HepG2 (cell line): ENCODE measurements at regions not wholly inside any gene's neighbourhood (a gene's known extent, or its start where the extent isn't known, plus 50 kb on each side); places are given as distances from the start of the nearest gene placed in this dataset.
A peak's percentile ranks its signal among the peaks of the same experiment; 100 is the strongest.

Source experiments
- ATAC-seq: fragments of 200-7000 bp; cut with Tn5 transposase; 3 replicates; pipeline ENCODE4 v1.9.1; 2020; ENCODE audit warnings: mild to moderate bottlenecking, moderate library complexity
- BruUV-seq: library from RNA; stranded (reverse); fragments of 400-500 nt; replicated peaks from 2 replicates; lab custom pipeline; 2021; lab: Mats Ljungman, UMichigan
- CTCF ChIA-PET: fragments of 300-600 bp; formaldehyde crosslinking; extraction: SDS; loops from one replicate; lab custom pipeline; 2021; ENCODE audit warnings: low total read pairs, inconsistent platforms, low intra/inter-chr PET ratio; lab: Yijun Ruan, JAX
- POLR2A ChIA-PET: fragments of 350-600 bp; sonication (Branson Sonifier 250); formaldehyde crosslinking; loops from one replicate; lab custom pipeline; 2020; ENCODE audit warnings: antibody characterized with exemption, inconsistent platforms; lab: Yijun Ruan, JAX
- DNase-seq: peaks from one replicate; pipeline ENCODE4 v3.0.0-alpha.2; 2015; ENCODE audit warnings: low spot score
- FAIRE-seq: peaks from 3 replicates; lab custom pipeline; 2011; peaks lifted over from hg19 to GRCh38; lab: Jason Lieb, UNC
- H2AFZ ChIP-seq: one replicate; pipeline ENCODE4 v1.6.1; 2011; ENCODE audit warnings: low read length, inconsistent platforms
- H3K27ac ChIP-seq: fragments of 300-600 bp; 3 replicates; pipeline ENCODE4 v1.8.0; 2011; ENCODE audit warnings: mixed run types, mild to moderate bottlenecking, mixed read lengths, low read length, inconsistent platforms; ENCODE audit not compliant: insufficient read depth; ENCODE audit errors: extremely low read length
- H3K27me3 ChIP-seq, 2 experiments: fragments of 200-600 bp in 1 of 2; 2 replicates in 1 of 2; 3 replicates in 1 of 2; pipeline versions ENCODE4 v1.6.0 to v1.8.0; 2011; ENCODE audit warnings: low read length in 2 of 2, mild to moderate bottlenecking in 2 of 2, moderate library complexity in 2 of 2, inconsistent platforms in 1 of 2; ENCODE audit not compliant: insufficient read depth in 2 of 2, control insufficient read depth in 1 of 2
- H3K36me3 ChIP-seq, 2 experiments: fragments of 200-600 bp in 1 of 2; replicated peaks in 1 of 2; 2 replicates in 1 of 2; 3 replicates in 1 of 2; pipeline versions ENCODE4 v1.5.1 to v1.8.0; 2011; ENCODE audit warnings: low read length in 2 of 2, inconsistent platforms in 1 of 2; ENCODE audit not compliant: insufficient read depth in 2 of 2, control insufficient read depth in 1 of 2
- H3K4me1 ChIP-seq: 2 replicates; pipeline ENCODE4 v1.5.1; 2012; ENCODE audit warnings: low read length, inconsistent platforms; ENCODE audit not compliant: insufficient read depth
- H3K4me2 ChIP-seq: 2 replicates; pipeline ENCODE4 v1.6.0; 2011; ENCODE audit warnings: low read depth, low read length, inconsistent platforms
- H3K4me3 ChIP-seq, 3 experiments: fragments of 200-600 bp in 1 of 3; sonication (generic), shearing (Covaris generic) in 1 of 3; replicated peaks in 1 of 3; 2 replicates each; pipeline ENCODE4 v1.5.1; 2011 to 2016; ENCODE audit warnings: low read length in 3 of 3, inconsistent platforms in 2 of 3, low read depth in 2 of 3, mild to moderate bottlenecking in 2 of 3, control low read depth in 1 of 3, mixed read lengths in 1 of 3; ENCODE audit not compliant: insufficient read depth in 1 of 3
- H3K79me2 ChIP-seq: one replicate; pipeline ENCODE4 v1.6.1; 2011; ENCODE audit warnings: low read length, inconsistent platforms; ENCODE audit not compliant: insufficient read depth
- H3K9ac ChIP-seq: 2 replicates; pipeline ENCODE4 v1.6.0; 2011; ENCODE audit warnings: mild to moderate bottlenecking, low read depth, low read length, inconsistent platforms; ENCODE audit not compliant: insufficient read depth
- H3K9me3 ChIP-seq: 2 replicates; pipeline ENCODE4 v1.5.1; 2012; ENCODE audit warnings: mild to moderate bottlenecking, low read length
- H4K20me1 ChIP-seq: 2 replicates; pipeline ENCODE4 v1.6.0; 2011; ENCODE audit warnings: inconsistent platforms, mild to moderate bottlenecking, low read length, moderate library complexity; ENCODE audit not compliant: insufficient read depth
- EZH2 ChIP-seq: conservative IDR thresholded peaks from 2 replicates; pipeline ENCODE4 v1.6.1; 2012; ENCODE audit warnings: mild to moderate bottlenecking, low read depth, low read length, moderate library complexity
- FOSL2 ChIP-seq: sonication (generic); formaldehyde crosslinking; IDR thresholded peaks from 2 replicates; pipeline ENCODE4 v1.4.0; 2020; ENCODE audit warnings: missing genetic modification reagents
- FOXP1 ChIP-seq, 2 experiments: fragments of 450-650 bp in 1 of 2; IDR thresholded peaks; 2 replicates each; pipeline ENCODE4 v1.6.1; 2017 to 2018; ENCODE audit warnings: antibody characterized with exemption in 1 of 2
- HCFC1 ChIP-seq: fragments of 150-350 bp; IDR thresholded peaks from 2 replicates; pipeline ENCODE4 v1.6.1; 2014; ENCODE audit warnings: low read depth, low read length
- RFX3 ChIP-seq: IDR thresholded peaks from 2 replicates; pipeline ENCODE4 v1.6.1; 2016; ENCODE audit warnings: missing biosample characterization, missing genetic modification reagents
- SMYD3 ChIP-seq: sonication (generic); formaldehyde crosslinking; IDR thresholded peaks from 2 replicates; pipeline ENCODE4 v1.8.1; 2023; ENCODE audit warnings: mild to moderate bottlenecking, missing genetic modification reagents
- ZNF234 ChIP-seq: sonication (generic); formaldehyde crosslinking; conservative IDR thresholded peaks from 2 replicates; pipeline ENCODE4 v1.5.1; 2020; ENCODE audit warnings: mild to moderate bottlenecking, missing genetic modification reagents
- WGBS: methylation state at CpG from one replicate; pipeline ENCODE4 v1.1.6; 2017; ENCODE audit warnings: low lambda C conversion rate; 5-methylcytosine and 5-hydroxymethylcytosine counted together
- in situ Hi-C: cut with HindIII; loops from 2 replicates; pipeline ENCODE4 v1.10.0; 2017; ENCODE audit warnings: low pct_unique_long_range_greater_than_20kb; ENCODE audit not compliant: extremely low pct_ligation_motif_present
- intact Hi-C: fragments of 100-400 bp; cut with micrococcal nuclease; formaldehyde crosslinking; loops from one replicate; pipeline ENCODE4 v1.10.0; 2022; ENCODE audit not compliant: unreplicated experiment
- TF ChIP-seq, protein P1 (sequence below): sonication (generic); formaldehyde crosslinking; IDR thresholded peaks from 2 replicates; pipeline ENCODE4 v1.4.0; 2020; ENCODE audit warnings: low read depth, mild to moderate bottlenecking, missing genetic modification reagents
- TF ChIP-seq, protein P2 (sequence below): IDR thresholded peaks from 2 replicates; pipeline ENCODE4 v1.6.1; 2018; ENCODE audit warnings: missing genetic modification reagents, mild to moderate bottlenecking, missing compliant biosample characterization

DNA sequence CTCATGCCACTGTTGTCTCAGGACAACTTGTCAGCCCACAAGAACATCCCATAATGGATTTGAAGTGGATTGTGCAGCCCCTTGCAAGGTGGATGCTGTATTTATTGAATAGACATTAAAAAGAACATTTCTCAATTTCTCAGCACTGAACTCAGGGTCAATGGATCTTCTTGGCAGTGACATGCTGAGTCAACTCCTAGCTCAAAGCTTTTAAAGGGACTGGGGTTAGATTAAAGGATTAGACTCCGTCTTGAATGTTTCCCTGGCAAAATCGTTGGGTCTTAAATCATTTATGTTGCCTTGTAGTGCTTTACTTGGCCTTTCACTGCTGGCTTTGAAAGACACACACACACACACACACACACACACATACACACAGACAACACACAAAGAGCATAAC is 221.6 kb upstream of the PBX1 start:
- in situ Hi-C loops: no loop called here
- FAIRE-seq: no peak
- H3K4me3 ChIP-seq: no peak overlapping the region
- ATAC-seq: no peak
- no peak overlapping the region for H3K9ac ChIP-seq
- TF ChIP-seq RFX3 (CRISPR knock-in tag) (no peak), FOXP1 (IDR thresholded peaks at IDR 0.05) (no peak), FOXP1 (CRISPR knock-in tag; IDR thresholded peaks at IDR 0.05) (no peak), HCFC1 (no peak), EZH2 (no peak)
- TF ChIP-seq, protein P1, sequence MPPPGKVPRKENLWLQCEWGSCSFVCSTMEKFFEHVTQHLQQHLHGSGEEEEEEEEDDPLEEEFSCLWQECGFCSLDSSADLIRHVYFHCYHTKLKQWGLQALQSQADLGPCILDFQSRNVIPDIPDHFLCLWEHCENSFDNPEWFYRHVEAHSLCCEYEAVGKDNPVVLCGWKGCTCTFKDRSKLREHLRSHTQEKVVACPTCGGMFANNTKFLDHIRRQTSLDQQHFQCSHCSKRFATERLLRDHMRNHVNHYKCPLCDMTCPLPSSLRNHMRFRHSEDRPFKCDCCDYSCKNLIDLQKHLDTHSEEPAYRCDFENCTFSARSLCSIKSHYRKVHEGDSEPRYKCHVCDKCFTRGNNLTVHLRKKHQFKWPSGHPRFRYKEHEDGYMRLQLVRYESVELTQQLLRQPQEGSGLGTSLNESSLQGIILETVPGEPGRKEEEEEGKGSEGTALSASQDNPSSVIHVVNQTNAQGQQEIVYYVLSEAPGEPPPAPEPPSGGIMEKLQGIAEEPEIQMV (CRISPR knock-in tag): no peak
- TF ChIP-seq, protein P2, sequence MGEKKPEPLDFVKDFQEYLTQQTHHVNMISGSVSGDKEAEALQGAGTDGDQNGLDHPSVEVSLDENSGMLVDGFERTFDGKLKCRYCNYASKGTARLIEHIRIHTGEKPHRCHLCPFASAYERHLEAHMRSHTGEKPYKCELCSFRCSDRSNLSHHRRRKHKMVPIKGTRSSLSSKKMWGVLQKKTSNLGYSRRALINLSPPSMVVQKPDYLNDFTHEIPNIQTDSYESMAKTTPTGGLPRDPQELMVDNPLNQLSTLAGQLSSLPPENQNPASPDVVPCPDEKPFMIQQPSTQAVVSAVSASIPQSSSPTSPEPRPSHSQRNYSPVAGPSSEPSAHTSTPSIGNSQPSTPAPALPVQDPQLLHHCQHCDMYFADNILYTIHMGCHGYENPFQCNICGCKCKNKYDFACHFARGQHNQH (CRISPR knock-in tag): no peak
- TF ChIP-seq, all 625 proteins: peak for 0
- Histone ChIP-seq H3K79me2 (no peaks in the 10 kb centered on the region), H3K36me3 (no peaks in the 10 kb centered on the region), H3K4me1 (no peaks in the 10 kb centered on the region), H2AFZ (no peak overlapping the region), H3K27ac (no peak overlapping the region), H4K20me1 (no peaks in the 10 kb centered on the region), H3K9me3 (peaks cover 92% of the 10 kb centered on the region), H3K27me3 (no peaks in the 10 kb centered on the region), H3K4me2 (no peak overlapping the region)
- BruUV-seq: no TSS peak
- CTCF ChIA-PET: no interaction called here
- POLR2A ChIA-PET: no interaction called here
- 0% methylated on average over 2 of the region's 2 CpGs for WGBS
- no peak for DNase-seq
- intact Hi-C loops: no loop called here

DNA sequence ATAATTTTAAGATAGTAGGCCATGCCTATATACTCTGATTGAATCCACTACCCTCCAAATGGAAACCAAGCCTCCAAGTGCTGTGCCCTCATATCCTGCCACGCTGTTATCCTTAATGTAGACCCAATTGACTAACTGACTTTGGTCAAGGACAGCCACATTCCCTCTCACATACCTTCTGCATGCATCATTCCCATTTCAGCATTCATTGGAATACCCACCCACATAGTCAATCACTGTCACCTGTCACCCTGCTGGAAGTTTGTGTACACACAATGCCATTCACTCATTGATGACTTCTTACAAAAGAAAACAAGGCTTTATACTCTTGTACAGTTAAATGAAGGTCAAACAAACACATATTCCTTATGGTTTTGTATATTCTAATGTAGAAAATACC is 221.1 kb upstream of the PBX1 start:
- CTCF ChIA-PET: no interaction called here

More for the DNA sequence above, 221.1 kb upstream of the PBX1 start:
- H2AFZ ChIP-seq: no peak overlapping the region
- no peak overlapping the region for H3K4me3 ChIP-seq
- FAIRE-seq (no peak), ATAC-seq (no peak), DNase-seq (peak; percentile 3)
- TF ChIP-seq SMYD3 (CRISPR knock-in tag) (no peak), FOSL2 (CRISPR knock-in tag) (peak; percentile 63), ZNF234 (CRISPR knock-in tag) (no peak)
- no peaks in the 10 kb centered on the region for H3K4me1 ChIP-seq
- H3K27ac ChIP-seq: no peak overlapping the region
- no peaks in the 10 kb centered on the region for H3K79me2 ChIP-seq
- 38% methylated on average over 1 of the region's 1 CpG for WGBS
- no peaks in the 10 kb centered on the region for H3K36me3 ChIP-seq
- H3K4me2 ChIP-seq: no peak overlapping the region
- POLR2A ChIA-PET: no interaction called here
- H3K27me3 ChIP-seq: no peaks in the 10 kb centered on the region
- intact Hi-C loops: no loop called here
- H4K20me1 ChIP-seq: no peaks in the 10 kb centered on the region
- in situ Hi-C loops: no loop called here
- H3K9ac ChIP-seq: no peak overlapping the region
- H3K9me3 ChIP-seq: peaks cover 94% of the 10 kb centered on the region
- BruUV-seq: no TSS peak
